ENCODE measurements at regions not wholly inside any gene's neighbourhood (a gene's known extent, or its start where the extent isn't known, plus 50 kb on each side); places are given as distances from the start of the nearest gene placed in this dataset.
"Not testable (repeated sequence)": the region's sequence is repeated elsewhere in the genome, so short reads cannot be mapped to it uniquely, and the experiment has no call there.

DNA sequence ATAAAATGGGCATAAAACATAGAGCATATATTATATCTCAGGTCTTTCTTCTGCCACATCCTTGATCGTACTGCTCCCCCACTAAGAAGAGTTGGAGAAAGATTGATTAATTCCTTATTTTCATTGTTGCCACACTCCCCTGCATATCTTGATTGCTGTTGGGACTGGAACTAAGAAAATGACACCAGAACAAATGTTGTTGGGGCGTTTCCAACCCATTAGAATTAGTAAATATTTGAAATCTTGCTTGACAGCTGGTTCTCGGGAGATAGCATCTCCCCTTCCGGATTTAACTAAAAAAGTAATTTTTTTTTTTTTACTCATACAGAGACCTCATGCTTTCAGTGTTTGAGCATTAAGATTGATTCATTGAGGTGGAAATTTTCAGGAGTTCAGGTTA is 493.0 kb upstream of the PLXNA2 start:
- intact Hi-C loops (cut with micrococcal nuclease; ENCODE audit: unreplicated experiment), result no loop called here
- no TSS peak for BruUV-seq (replicated peaks)

DNA sequence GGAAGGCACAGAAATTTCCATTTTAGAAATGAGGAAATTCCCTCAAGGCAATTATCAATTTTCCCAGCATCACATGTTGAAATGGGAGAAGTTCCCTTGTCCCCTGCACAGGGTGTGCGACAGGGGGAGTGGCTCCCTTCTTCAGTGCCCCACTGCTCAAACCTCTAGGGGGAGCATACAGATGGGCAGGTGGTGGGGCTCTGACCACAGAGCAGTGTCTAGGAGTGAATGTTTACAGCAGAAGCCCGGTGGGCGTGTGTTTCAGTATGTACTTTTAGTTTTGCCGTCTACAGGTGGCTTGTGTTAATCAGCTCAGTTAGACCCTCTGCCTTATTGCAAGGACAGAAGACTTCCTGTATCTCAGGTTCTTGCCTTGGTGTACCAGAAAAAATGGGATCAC is 493.7 kb upstream of the PLXNA2 start:
- no TSS peak for BruUV-seq (replicated peaks)
- Histone ChIP-seq H3K4me1 (replicated peaks; ENCODE audit: insufficient read depth) (no peaks in the 10 kb centered on the region), H3K9me3 (ENCODE audit: insufficient read depth, low read depth) (no peaks in the 10 kb centered on the region), H2AFZ (no peak overlapping the region), H3K79me2 (ENCODE audit: low read depth) (no peaks in the 10 kb centered on the region), H4K20me1 (ENCODE audit: insufficient read depth) (no peaks in the 10 kb centered on the region), H3K4me3 (no peak overlapping the region), H3K27ac (no peak overlapping the region), H3K36me3 (ENCODE audit: low read depth) (no peaks in the 10 kb centered on the region), H3F3A (ENCODE audit: insufficient read depth, low read depth) (no peaks in the 10 kb centered on the region), H3K27me3 (ENCODE audit: insufficient read depth, low read depth) (peaks cover 11% of the 10 kb centered on the region; the same call in 1 of the 2 replicates), H3K4me2 (no peak overlapping the region), H3K9me2 (ENCODE audit: insufficient read depth) (no peaks in the 10 kb centered on the region)
- no peak for DNase-seq
- intact Hi-C loops (cut with micrococcal nuclease; ENCODE audit: unreplicated experiment), result no loop called here
- ChIA-PET POLR2A (ENCODE audit: unreplicated experiment) (no interaction called here), CTCF (no interaction called here)
- TF ChIP-seq EZH2 (IDR thresholded peaks at IDR 0.05; ENCODE audit: low read depth), result no peak

More for the DNA sequence above, 493.0 kb upstream of the PLXNA2 start:
- Histone ChIP-seq H3K4me2 (no peak overlapping the region), H3K9me3 (ENCODE audit: insufficient read depth, low read depth) (no peaks in the 10 kb centered on the region), H3K79me2 (ENCODE audit: low read depth) (no peaks in the 10 kb centered on the region), H2AFZ (no peak overlapping the region), H3K27ac (no peak overlapping the region), H3F3A (ENCODE audit: insufficient read depth, low read depth) (no peaks in the 10 kb centered on the region), H3K36me3 (ENCODE audit: low read depth) (no peaks in the 10 kb centered on the region), H3K9me2 (ENCODE audit: insufficient read depth) (no peaks in the 10 kb centered on the region), H3K27me3 (ENCODE audit: insufficient read depth, low read depth) (peaks cover 7% of the 10 kb centered on the region; the same call in 1 of the 2 replicates), H3K4me3 (no peak overlapping the region), H4K20me1 (ENCODE audit: insufficient read depth) (no peaks in the 10 kb centered on the region), H3K4me1 (replicated peaks; ENCODE audit: insufficient read depth) (no peaks in the 10 kb centered on the region)
- CTCF ChIA-PET, result no interaction called here
- no peak for DNase-seq
- TF ChIP-seq, protein P1, sequence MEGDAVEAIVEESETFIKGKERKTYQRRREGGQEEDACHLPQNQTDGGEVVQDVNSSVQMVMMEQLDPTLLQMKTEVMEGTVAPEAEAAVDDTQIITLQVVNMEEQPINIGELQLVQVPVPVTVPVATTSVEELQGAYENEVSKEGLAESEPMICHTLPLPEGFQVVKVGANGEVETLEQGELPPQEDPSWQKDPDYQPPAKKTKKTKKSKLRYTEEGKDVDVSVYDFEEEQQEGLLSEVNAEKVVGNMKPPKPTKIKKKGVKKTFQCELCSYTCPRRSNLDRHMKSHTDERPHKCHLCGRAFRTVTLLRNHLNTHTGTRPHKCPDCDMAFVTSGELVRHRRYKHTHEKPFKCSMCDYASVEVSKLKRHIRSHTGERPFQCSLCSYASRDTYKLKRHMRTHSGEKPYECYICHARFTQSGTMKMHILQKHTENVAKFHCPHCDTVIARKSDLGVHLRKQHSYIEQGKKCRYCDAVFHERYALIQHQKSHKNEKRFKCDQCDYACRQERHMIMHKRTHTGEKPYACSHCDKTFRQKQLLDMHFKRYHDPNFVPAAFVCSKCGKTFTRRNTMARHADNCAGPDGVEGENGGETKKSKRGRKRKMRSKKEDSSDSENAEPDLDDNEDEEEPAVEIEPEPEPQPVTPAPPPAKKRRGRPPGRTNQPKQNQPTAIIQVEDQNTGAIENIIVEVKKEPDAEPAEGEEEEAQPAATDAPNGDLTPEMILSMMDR (conservative IDR thresholded peaks at IDR 0.05), result no peak
- no peak for TF ChIP-seq EZH2 (IDR thresholded peaks at IDR 0.05; ENCODE audit: low read depth)
- POLR2A ChIA-PET (ENCODE audit: unreplicated experiment), result no interaction called here

DNA sequence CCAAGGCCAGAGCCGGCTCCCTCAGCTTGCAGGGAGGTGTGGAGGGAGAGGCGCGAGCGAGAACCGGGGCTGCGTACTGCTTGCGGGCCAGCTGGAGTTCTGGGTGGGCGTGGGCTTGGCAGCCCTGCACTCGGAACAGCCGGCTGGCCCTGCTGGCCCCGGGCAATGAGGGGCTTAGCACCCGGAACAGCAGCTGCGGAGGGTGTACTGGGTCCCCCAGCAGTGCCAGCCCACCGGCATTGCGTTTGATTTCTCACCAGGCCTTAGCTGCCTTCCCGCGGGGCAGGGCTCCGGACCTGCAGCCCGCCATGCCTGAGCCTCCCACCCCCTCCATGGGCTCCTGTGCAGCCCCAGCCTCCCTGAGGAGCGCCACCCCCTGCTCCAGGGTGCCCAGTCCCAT is 495.5 kb upstream of the PLXNA2 start:
- intact Hi-C loops (cut with micrococcal nuclease; ENCODE audit: unreplicated experiment); H4K20me1 ChIP-seq (ENCODE audit: insufficient read depth); H3K4me2 ChIP-seq; H2AFZ ChIP-seq; H3K4me3 ChIP-seq; H3F3A ChIP-seq (ENCODE audit: insufficient read depth, low read depth); POLR2A ChIA-PET (ENCODE audit: unreplicated experiment); H3K79me2 ChIP-seq (ENCODE audit: low read depth); H3K9me2 ChIP-seq (ENCODE audit: insufficient read depth); DNase-seq; H3K9me3 ChIP-seq (ENCODE audit: insufficient read depth, low read depth); H3K36me3 ChIP-seq (ENCODE audit: low read depth); H3K27ac ChIP-seq; CTCF ChIA-PET; BruUV-seq (replicated peaks); H3K4me1 ChIP-seq (replicated peaks; ENCODE audit: insufficient read depth): not testable (repeated sequence)
- H3K27me3 ChIP-seq (ENCODE audit: insufficient read depth, low read depth), result peaks cover 12% of the 10 kb centered on the region; the same call in 1 of the 2 replicates

DNA sequence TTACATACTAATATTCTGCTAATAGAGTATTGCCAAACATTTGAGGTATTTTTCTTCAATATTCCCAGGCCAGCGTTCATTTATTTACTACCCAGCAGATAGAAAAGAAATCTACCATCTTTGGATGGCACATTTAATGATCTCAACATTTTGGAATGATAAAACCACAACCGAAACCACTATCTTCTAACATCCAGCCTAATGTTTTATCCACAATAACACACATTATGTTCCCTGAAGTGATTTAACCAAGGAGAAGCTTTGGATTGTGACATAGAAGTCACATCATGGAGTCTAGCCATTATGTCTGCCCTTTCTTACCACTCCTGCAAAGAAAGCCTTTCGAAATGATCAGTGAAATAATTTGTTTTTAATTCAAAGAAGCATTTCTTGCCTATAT is 497.1 kb upstream of the PLXNA2 start:
- intact Hi-C loops (cut with micrococcal nuclease; ENCODE audit: unreplicated experiment), result no loop called here
- Histone ChIP-seq H3K4me2 (no peak overlapping the region), H3K36me3 (ENCODE audit: low read depth) (no peaks in the 10 kb centered on the region), H3F3A (ENCODE audit: insufficient read depth, low read depth) (no peaks in the 10 kb centered on the region), H3K27ac (no peak overlapping the region), H3K27me3 (ENCODE audit: insufficient read depth, low read depth) (peaks cover 12% of the 10 kb centered on the region; the same call in 1 of the 2 replicates), H2AFZ (no peak overlapping the region), H3K9me3 (ENCODE audit: insufficient read depth, low read depth) (no peaks in the 10 kb centered on the region), H4K20me1 (ENCODE audit: insufficient read depth) (no peaks in the 10 kb centered on the region), H3K9me2 (ENCODE audit: insufficient read depth) (no peaks in the 10 kb centered on the region), H3K4me3 (no peak overlapping the region), H3K79me2 (ENCODE audit: low read depth) (no peaks in the 10 kb centered on the region), H3K4me1 (replicated peaks; ENCODE audit: insufficient read depth) (no peaks in the 10 kb centered on the region)
- ChIA-PET POLR2A (ENCODE audit: unreplicated experiment) (interaction anchor here (0.5 kb wide), 1 partner anchor 520 kb away, joined by 19 read pairs; no protein-coding TSS in a partner anchor), CTCF (no interaction called here)
- TF ChIP-seq, protein P1 (conservative IDR thresholded peaks at IDR 0.05), result no peak
- TF ChIP-seq EZH2 (IDR thresholded peaks at IDR 0.05; ENCODE audit: low read depth), result no peak
- BruUV-seq (replicated peaks), result no TSS peak
- DNase-seq, result no peak

All from PC-9 (cell line).